ENCODE measurements at regions not wholly inside any gene's neighbourhood (a gene's known extent, or its start where the extent isn't known, plus 50 kb on each side); places are given as distances from the start of the nearest gene placed in this dataset.

- TF ChIP-seq POLR2A (IDR thresholded peaks at IDR 0.05; ENCODE audit: low read depth, low read length) (no peak), POLR2AphosphoS5 (IDR thresholded peaks at IDR 0.05; ENCODE audit: low read depth, low read length) (no peak)
These were observed 162.9 kb downstream of the USP12 start for GRCh38 chr13:27008733-27009132.

Data from GM12892 (cell line).